Endodermal cell (in vitro differentiated cells): ENCODE measurements at regions not wholly inside any gene's neighbourhood (a gene's known extent, or its start where the extent isn't known, plus 50 kb on each side); places are given as distances from the start of the nearest gene placed in this dataset.

ENCODE experiments used
- DNase-seq: peaks from one replicate; pipeline ENCODE4 v3.0.0-alpha.2; 2017
- H3K27ac ChIP-seq: 2 replicates; pipeline ENCODE4 v1.5.1; 2013; ENCODE audit warnings: mild to moderate bottlenecking, low read depth, low read length, moderate library complexity
- H3K27me3 ChIP-seq: 2 replicates; pipeline ENCODE4 v1.6.1; 2013; ENCODE audit warnings: mild to moderate bottlenecking, low read length, moderate library complexity; ENCODE audit not compliant: insufficient read depth, control insufficient read depth, poor library complexity, severe bottlenecking
- H3K36me3 ChIP-seq: 2 replicates; pipeline ENCODE4 v1.7.0; 2013; ENCODE audit warnings: mild to moderate bottlenecking, low read length, moderate library complexity; ENCODE audit not compliant: control insufficient read depth, insufficient read depth
- H3K4me1 ChIP-seq: one replicate; pipeline ENCODE4 v1.7.0; 2013; ENCODE audit warnings: low read length; ENCODE audit not compliant: control insufficient read depth, insufficient read depth
- H3K4me3 ChIP-seq: 2 replicates; pipeline ENCODE4 v1.5.1; 2013; ENCODE audit warnings: mild to moderate bottlenecking, low read length, moderate library complexity
- H3K9ac ChIP-seq: 2 replicates; pipeline ENCODE4 v1.6.1; 2013; ENCODE audit warnings: mild to moderate bottlenecking, low read length, moderate library complexity; ENCODE audit not compliant: poor library complexity, severe bottlenecking; ENCODE audit errors: extremely low read depth
- H3K9me3 ChIP-seq: 2 replicates; pipeline ENCODE4 v1.6.1; 2013; ENCODE audit warnings: mild to moderate bottlenecking, low read length, moderate library complexity; ENCODE audit not compliant: control insufficient read depth
- H3K27ac Mint-ChIP-seq: 2 replicates; pipeline ENCODE4 v1.8.0; 2020; ENCODE audit warnings: mixed read lengths
- H3K27me3 Mint-ChIP-seq: 2 replicates; pipeline ENCODE4 v1.8.0; 2021; ENCODE audit warnings: mild to moderate bottlenecking, mixed read lengths; ENCODE audit not compliant: insufficient read depth
- H3K36me3 Mint-ChIP-seq: 2 replicates; pipeline ENCODE4 v1.8.0; 2020; ENCODE audit warnings: low read depth, mixed read lengths
- H3K4me1 Mint-ChIP-seq: 2 replicates; pipeline ENCODE4 v1.8.0; 2020; ENCODE audit warnings: mixed read lengths
- H3K4me3 Mint-ChIP-seq: 2 replicates; pipeline ENCODE4 v1.8.0; 2020; ENCODE audit warnings: mild to moderate bottlenecking, moderate library complexity, mixed read lengths
- H3K9me3 Mint-ChIP-seq: 2 replicates; pipeline ENCODE4 v1.8.0; 2020; ENCODE audit warnings: mild to moderate bottlenecking, mixed read lengths
- CTCF ChIP-seq: fragments of 200-600 bp; sonication (generic); conservative IDR thresholded peaks from 2 replicates; pipeline ENCODE4 v1.5.0; 2021; ENCODE audit warnings: antibody characterized with exemption, mild to moderate bottlenecking
- WGBS, 2 experiments: methylation state at CpG; one replicate each; pipeline versions ENCODE4 v1.1.5 to v1.1.7; 2013; ENCODE audit warnings: missing lambda C conversion rate in 2 of 2, mixed read lengths in 1 of 2; ENCODE audit not compliant: insufficient coverage in 1 of 2, insufficient read length in 1 of 2; 5-methylcytosine and 5-hydroxymethylcytosine counted together

DNA sequence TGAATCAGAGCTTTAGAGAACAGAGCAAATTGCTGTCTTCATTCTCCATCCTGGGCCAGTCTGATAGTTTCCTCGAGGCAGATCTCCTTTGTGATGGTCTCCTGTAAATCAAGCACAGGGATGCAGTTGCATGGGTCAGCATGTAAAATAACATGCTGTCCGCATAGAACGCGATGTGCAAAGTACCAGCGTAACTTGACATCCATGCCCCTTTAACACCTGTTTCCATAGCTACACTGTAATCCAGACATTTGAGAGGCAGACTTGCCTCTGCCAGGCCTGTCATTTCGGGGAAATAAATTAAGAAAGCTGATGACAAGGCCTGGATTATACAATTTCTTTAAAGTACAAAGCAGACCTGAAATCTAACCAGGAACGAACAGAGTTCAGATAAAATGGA is 413.5 kb downstream of the TLE4 start:
- DNase-seq: no peak
- Mint-ChIP-seq H3K36me3 (no peaks in the 10 kb centered on the region), H3K4me3 (no peak overlapping the region), H3K4me1 (peaks cover 2% of the 10 kb centered on the region), H3K27ac (no peak overlapping the region), H3K9me3 (no peaks in the 10 kb centered on the region), H3K27me3 (no peaks in the 10 kb centered on the region)
- no peaks in the 10 kb centered on the region for H3K9me3 ChIP-seq
- no peaks in the 10 kb centered on the region for H3K4me1 ChIP-seq
- no peaks in the 10 kb centered on the region for H3K36me3 ChIP-seq
- TF ChIP-seq CTCF: no peak
- H3K27ac ChIP-seq: no peak overlapping the region
- no peak overlapping the region for H3K4me3 ChIP-seq
- 85 to 95% methylated on average over 7 of the region's 7 CpGs for WGBS, 2 experiments
- no peaks in the 10 kb centered on the region for H3K27me3 ChIP-seq
- no peak overlapping the region for H3K9ac ChIP-seq

- no peak overlapping the region for H3K9ac ChIP-seq
- H3K4me1 Mint-ChIP-seq: peaks cover 2% of the 10 kb centered on the region
- H3K36me3 Mint-ChIP-seq: no peaks in the 10 kb centered on the region
- H3K27ac Mint-ChIP-seq: no peak overlapping the region
- H3K27me3 Mint-ChIP-seq: no peaks in the 10 kb centered on the region
- no peak overlapping the region for H3K27ac ChIP-seq
- no peak overlapping the region for H3K4me3 ChIP-seq
- H3K4me3 Mint-ChIP-seq: no peak overlapping the region
- H3K9me3 ChIP-seq: no peaks in the 10 kb centered on the region
- no peaks in the 10 kb centered on the region for H3K9me3 Mint-ChIP-seq
- DNase-seq: no peak
- no peaks in the 10 kb centered on the region for H3K4me1 ChIP-seq
- no peaks in the 10 kb centered on the region for H3K36me3 ChIP-seq
- no peaks in the 10 kb centered on the region for H3K27me3 ChIP-seq
- 95 to 96% methylated on average over 3 of the region's 4 CpGs for WGBS, 2 experiments
- TF ChIP-seq CTCF: no peak
Measured at GRCh38 chr9:79984429-79985067, 412.8 kb downstream of the TLE4 start.

GRCh38 chr9:79980432-79980831 is 408.7 kb downstream of the TLE4 start:
- H3K4me1 Mint-ChIP-seq: peaks cover 14% of the 10 kb centered on the region
- no peaks in the 10 kb centered on the region for H3K27me3 Mint-ChIP-seq
- H3K36me3 Mint-ChIP-seq: no peaks in the 10 kb centered on the region

More at GRCh38 chr9:79980432-79980831, 408.7 kb downstream of the TLE4 start:
- H3K4me3 Mint-ChIP-seq: no peak overlapping the region
- Histone ChIP-seq H3K9ac (no peak overlapping the region), H3K4me3 (no peak overlapping the region), H3K27ac (no peak overlapping the region), H3K4me1 (peaks cover 5% of the 10 kb centered on the region), H3K9me3 (no peaks in the 10 kb centered on the region), H3K36me3 (no peaks in the 10 kb centered on the region), H3K27me3 (no peaks in the 10 kb centered on the region)
- no peak for DNase-seq
- no peak overlapping the region for H3K27ac Mint-ChIP-seq
- 71% methylated on average over 3 of the region's 3 CpGs; no CpG with 5 or more reads in 1 of the 2 experiments for WGBS, 2 experiments
- no peak for TF ChIP-seq CTCF
- H3K9me3 Mint-ChIP-seq: no peaks in the 10 kb centered on the region
